OCI-LY1 (cell line): ENCODE measurements at regions not wholly inside any gene's neighbourhood (a gene's known extent, or its start where the extent isn't known, plus 50 kb on each side); places are given as distances from the start of the nearest gene placed in this dataset.

Experiments used
- H2AFZ ChIP-seq: fragments of 200-600 bp; sonication (generic), shearing (Covaris generic); 2 replicates; pipeline ENCODE4 v1.6.0; 2014; ENCODE audit warnings: antibody characterized with exemption, mild to moderate bottlenecking, low read length
- H3F3A ChIP-seq: fragments of 200-600 bp; sonication (generic), shearing (Covaris generic); 2 replicates; pipeline ENCODE4 v1.6.0; 2014; ENCODE audit warnings: mild to moderate bottlenecking, antibody characterized with exemption, low read length, moderate library complexity; ENCODE audit not compliant: insufficient read depth
- H3K27ac ChIP-seq: fragments of 200-600 bp; sonication (generic); 2 replicates; pipeline ENCODE4 v1.5.1; 2014; ENCODE audit warnings: low read length, mixed run types, mild to moderate bottlenecking, low read depth; ENCODE audit not compliant: poor library complexity, severe bottlenecking
- H3K27me3 ChIP-seq: fragments of 200-600 bp; sonication (generic); 2 replicates; pipeline ENCODE4 v1.6.0; 2014; ENCODE audit warnings: antibody characterized with exemption, mild to moderate bottlenecking, low read length, moderate library complexity; ENCODE audit not compliant: insufficient read depth
- H3K36me3 ChIP-seq: fragments of 200-600 bp; sonication (generic); 2 replicates; pipeline ENCODE4 v1.6.1; 2014; ENCODE audit warnings: mild to moderate bottlenecking, antibody characterized with exemption, low read length, moderate library complexity, mixed read lengths; ENCODE audit not compliant: insufficient read depth
- H3K4me1 ChIP-seq: fragments of 200-600 bp; sonication (generic); 2 replicates; pipeline ENCODE4 v1.5.1; 2014; ENCODE audit warnings: mild to moderate bottlenecking, low read length, moderate library complexity; ENCODE audit not compliant: insufficient read depth, severe bottlenecking
- H3K4me2 ChIP-seq: fragments of 200-600 bp; sonication (generic), shearing (Covaris generic); 2 replicates; pipeline ENCODE4 v1.6.1; 2014; ENCODE audit warnings: low read length
- H3K4me3 ChIP-seq: fragments of 200-600 bp; sonication (generic); 2 replicates; pipeline ENCODE4 v1.5.1; 2014; ENCODE audit warnings: low read length, low read depth, mild to moderate bottlenecking, mixed read lengths; ENCODE audit not compliant: poor library complexity, severe bottlenecking
- H3K79me2 ChIP-seq: fragments of 200-600 bp; shearing (Covaris generic); 2 replicates; pipeline ENCODE4 v1.6.1; 2016; ENCODE audit warnings: mixed run types, low read length, mixed read lengths; ENCODE audit not compliant: insufficient read depth
- H3K9ac ChIP-seq: fragments of 200-600 bp; sonication (generic), shearing (Covaris generic); 2 replicates; pipeline ENCODE4 v1.6.1; 2014; ENCODE audit warnings: mild to moderate bottlenecking, low read length, mixed read lengths
- H3K9me2 ChIP-seq: fragments of 200-600 bp; sonication (generic), shearing (Covaris generic); 2 replicates; pipeline ENCODE4 v1.6.1; 2014; ENCODE audit warnings: low read depth, mild to moderate bottlenecking, low read length, mixed read lengths
- H3K9me3 ChIP-seq: fragments of 200-600 bp; shearing (Covaris generic); 2 replicates; pipeline ENCODE4 v1.6.1; 2014; ENCODE audit warnings: low read length, mixed read lengths
- H4K20me1 ChIP-seq: fragments of 200-600 bp; sonication (generic), shearing (Covaris generic); 2 replicates; pipeline ENCODE4 v1.6.0; 2016; ENCODE audit warnings: mild to moderate bottlenecking, low read length; ENCODE audit not compliant: insufficient read depth
- EZH2 ChIP-seq: fragments of 200-600 bp; sonication (generic), shearing (Covaris generic); IDR thresholded peaks from 2 replicates; pipeline ENCODE4 v1.8.0; 2017; ENCODE audit warnings: borderline replicate concordance, mixed run types, mild to moderate bottlenecking, antibody characterized with exemption, low read length, moderate library complexity, mixed read lengths
- TF ChIP-seq, protein P1 (sequence below): fragments of 200-600 bp; sonication (generic), shearing (Covaris generic); IDR thresholded peaks from 2 replicates; pipeline ENCODE4 v1.5.1; 2017; ENCODE audit warnings: mild to moderate bottlenecking, antibody characterized with exemption, low read length, moderate library complexity, mixed read lengths

GRCh38 chr16:64657316-64658011, 464.4 kb downstream of the CDH11 start:
- no peak overlapping the region for H3K4me3 ChIP-seq
- no peaks in the 10 kb centered on the region for H3K9me2 ChIP-seq
- H3K79me2 ChIP-seq = no peaks in the 10 kb centered on the region
- no peaks in the 10 kb centered on the region for H3K36me3 ChIP-seq
- H2AFZ ChIP-seq = no peak overlapping the region
- H3K27me3 ChIP-seq = no peaks in the 10 kb centered on the region
- TF ChIP-seq, protein P1, sequence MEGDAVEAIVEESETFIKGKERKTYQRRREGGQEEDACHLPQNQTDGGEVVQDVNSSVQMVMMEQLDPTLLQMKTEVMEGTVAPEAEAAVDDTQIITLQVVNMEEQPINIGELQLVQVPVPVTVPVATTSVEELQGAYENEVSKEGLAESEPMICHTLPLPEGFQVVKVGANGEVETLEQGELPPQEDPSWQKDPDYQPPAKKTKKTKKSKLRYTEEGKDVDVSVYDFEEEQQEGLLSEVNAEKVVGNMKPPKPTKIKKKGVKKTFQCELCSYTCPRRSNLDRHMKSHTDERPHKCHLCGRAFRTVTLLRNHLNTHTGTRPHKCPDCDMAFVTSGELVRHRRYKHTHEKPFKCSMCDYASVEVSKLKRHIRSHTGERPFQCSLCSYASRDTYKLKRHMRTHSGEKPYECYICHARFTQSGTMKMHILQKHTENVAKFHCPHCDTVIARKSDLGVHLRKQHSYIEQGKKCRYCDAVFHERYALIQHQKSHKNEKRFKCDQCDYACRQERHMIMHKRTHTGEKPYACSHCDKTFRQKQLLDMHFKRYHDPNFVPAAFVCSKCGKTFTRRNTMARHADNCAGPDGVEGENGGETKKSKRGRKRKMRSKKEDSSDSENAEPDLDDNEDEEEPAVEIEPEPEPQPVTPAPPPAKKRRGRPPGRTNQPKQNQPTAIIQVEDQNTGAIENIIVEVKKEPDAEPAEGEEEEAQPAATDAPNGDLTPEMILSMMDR = no peak
- TF ChIP-seq EZH2 = no peak
- H4K20me1 ChIP-seq = no peaks in the 10 kb centered on the region
- no peaks in the 10 kb centered on the region for H3F3A ChIP-seq
- H3K4me1 ChIP-seq = no peaks in the 10 kb centered on the region
- H3K4me2 ChIP-seq = no peak overlapping the region
- H3K9me3 ChIP-seq = no peaks in the 10 kb centered on the region
- H3K9ac ChIP-seq = no peak overlapping the region
- no peak overlapping the region for H3K27ac ChIP-seq

DNA sequence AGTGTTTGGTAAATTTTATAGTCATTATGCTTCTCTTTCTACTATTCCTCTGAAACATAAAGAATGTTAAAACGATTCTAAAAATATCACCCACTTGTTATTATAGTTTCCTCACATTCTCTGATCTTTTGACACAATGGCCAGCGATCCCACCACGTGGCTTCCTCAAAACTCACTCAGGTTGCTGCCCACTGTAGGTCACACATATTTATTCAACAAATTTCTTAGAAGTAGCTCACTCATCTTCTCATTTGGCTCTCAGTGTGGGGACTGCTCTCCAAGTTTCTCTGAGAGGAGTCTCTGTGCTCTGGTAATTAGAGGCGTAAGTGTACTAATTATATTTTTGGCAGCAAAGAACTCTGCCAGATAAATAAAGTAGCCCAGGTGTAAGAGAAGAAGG, 465.4 kb downstream of the CDH11 start:
- no peaks in the 10 kb centered on the region for H3K4me1 ChIP-seq
- no peaks in the 10 kb centered on the region for H4K20me1 ChIP-seq
- H3K4me3 ChIP-seq = no peak overlapping the region
- no peaks in the 10 kb centered on the region for H3F3A ChIP-seq
- H3K9ac ChIP-seq = no peak overlapping the region
- no peaks in the 10 kb centered on the region for H3K9me3 ChIP-seq
- no peaks in the 10 kb centered on the region for H3K36me3 ChIP-seq
- TF ChIP-seq, protein P1 = no peak
- no peak for TF ChIP-seq EZH2
- H3K4me2 ChIP-seq = no peak overlapping the region
- no peaks in the 10 kb centered on the region for H3K27me3 ChIP-seq
- H3K79me2 ChIP-seq = no peaks in the 10 kb centered on the region
- H3K9me2 ChIP-seq = no peaks in the 10 kb centered on the region
- H2AFZ ChIP-seq = no peak overlapping the region
- H3K27ac ChIP-seq = no peak overlapping the region

DNA sequence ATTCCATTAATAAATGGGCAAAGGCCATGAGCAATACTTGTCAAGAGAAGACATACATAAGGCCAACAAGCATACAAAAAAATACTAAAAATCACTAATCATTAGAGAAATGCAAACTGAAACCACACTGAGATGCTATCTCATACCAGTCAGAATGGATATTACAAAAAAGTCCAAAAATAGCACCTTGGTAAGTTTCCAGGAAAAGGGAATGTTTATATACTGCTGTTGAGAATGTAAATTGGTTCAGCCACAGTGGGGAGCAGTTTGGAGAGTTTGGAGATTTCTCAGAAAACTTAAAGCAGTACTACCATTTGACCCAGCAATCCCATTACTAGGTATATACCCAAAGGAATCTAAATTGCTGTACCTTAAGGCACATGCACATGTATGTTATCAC, 467.7 kb downstream of the CDH11 start:
- no peak overlapping the region for H3K4me3 ChIP-seq
- no peaks in the 10 kb centered on the region for H3K27me3 ChIP-seq
- H3K79me2 ChIP-seq = no peaks in the 10 kb centered on the region
- no peak overlapping the region for H3K4me2 ChIP-seq
- H4K20me1 ChIP-seq = no peaks in the 10 kb centered on the region
- H3K36me3 ChIP-seq = no peaks in the 10 kb centered on the region
- H3K4me1 ChIP-seq = no peaks in the 10 kb centered on the region
- no peaks in the 10 kb centered on the region for H3K9me2 ChIP-seq
- H2AFZ ChIP-seq = no peak overlapping the region
- no peaks in the 10 kb centered on the region for H3F3A ChIP-seq
- TF ChIP-seq EZH2 = no peak
- TF ChIP-seq, protein P1 = no peak
- H3K9me3 ChIP-seq = peaks cover 3% of the 10 kb centered on the region; the same call in 1 of the 2 replicates
- no peak overlapping the region for H3K27ac ChIP-seq
- H3K9ac ChIP-seq = no peak overlapping the region
